SK-N-SH (cell line): ENCODE measurements at regions not wholly inside any gene's neighbourhood (a gene's known extent, or its start where the extent isn't known, plus 50 kb on each side); places are given as distances from the start of the nearest gene placed in this dataset.

Experiments
- CHD2 ChIP-seq: fragments of 150-350 bp; IDR thresholded peaks from 2 replicates; pipeline ENCODE4 v1.6.1; 2018; ENCODE audit warnings: low read length; ENCODE audit not compliant: partially characterized antibody
- GABPA ChIP-seq: IDR thresholded peaks from 2 replicates; pipeline ENCODE4 v1.4.0; 2012; ENCODE audit warnings: low read depth, mild to moderate bottlenecking
- TF ChIP-seq, protein P1 (sequence below): fragments of 200-600 bp; sonication (generic); IDR thresholded peaks from 2 replicates; pipeline ENCODE4 v1.6.1; 2017; ENCODE audit warnings: antibody characterized with exemption, mild to moderate bottlenecking, moderate library complexity

DNA sequence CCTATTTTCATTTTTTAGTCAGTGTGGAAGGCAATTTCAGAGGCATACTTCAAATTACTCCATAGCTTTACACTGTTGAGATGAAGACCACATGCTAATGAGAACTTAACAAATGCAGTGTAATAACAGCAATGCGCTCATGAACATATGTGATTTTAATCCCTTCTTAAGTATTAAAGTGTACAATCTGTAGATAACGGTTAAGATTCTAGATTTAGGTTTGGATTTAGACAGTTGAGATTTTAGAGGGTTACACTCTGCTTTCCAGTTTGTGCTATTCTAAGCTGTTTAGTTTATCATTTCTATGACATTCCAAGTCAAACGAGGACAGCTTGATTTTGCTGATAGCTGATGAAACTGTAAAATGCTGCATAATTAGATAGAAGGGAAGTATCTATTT lies 257.8 kb upstream of the CHRM3 start:
- TF ChIP-seq CHD2, result no peak
- TF ChIP-seq, protein P1, sequence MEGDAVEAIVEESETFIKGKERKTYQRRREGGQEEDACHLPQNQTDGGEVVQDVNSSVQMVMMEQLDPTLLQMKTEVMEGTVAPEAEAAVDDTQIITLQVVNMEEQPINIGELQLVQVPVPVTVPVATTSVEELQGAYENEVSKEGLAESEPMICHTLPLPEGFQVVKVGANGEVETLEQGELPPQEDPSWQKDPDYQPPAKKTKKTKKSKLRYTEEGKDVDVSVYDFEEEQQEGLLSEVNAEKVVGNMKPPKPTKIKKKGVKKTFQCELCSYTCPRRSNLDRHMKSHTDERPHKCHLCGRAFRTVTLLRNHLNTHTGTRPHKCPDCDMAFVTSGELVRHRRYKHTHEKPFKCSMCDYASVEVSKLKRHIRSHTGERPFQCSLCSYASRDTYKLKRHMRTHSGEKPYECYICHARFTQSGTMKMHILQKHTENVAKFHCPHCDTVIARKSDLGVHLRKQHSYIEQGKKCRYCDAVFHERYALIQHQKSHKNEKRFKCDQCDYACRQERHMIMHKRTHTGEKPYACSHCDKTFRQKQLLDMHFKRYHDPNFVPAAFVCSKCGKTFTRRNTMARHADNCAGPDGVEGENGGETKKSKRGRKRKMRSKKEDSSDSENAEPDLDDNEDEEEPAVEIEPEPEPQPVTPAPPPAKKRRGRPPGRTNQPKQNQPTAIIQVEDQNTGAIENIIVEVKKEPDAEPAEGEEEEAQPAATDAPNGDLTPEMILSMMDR, result no peak
- TF ChIP-seq GABPA, result no peak
